NOMO-1 treated with DMSO at 0.1 percent for 48 hours (cell line): ENCODE measurements at regions not wholly inside any gene's neighbourhood (a gene's known extent, or its start where the extent isn't known, plus 50 kb on each side); places are given as distances from the start of the nearest gene placed in this dataset.
"Not testable (repeated sequence)": the region's sequence is repeated elsewhere in the genome, so short reads cannot be mapped to it uniquely, and the experiment has no call there.

ENCODE experiments used
- DNase-seq: peaks from one replicate; lab custom pipeline; 2025; ENCODE audit not compliant: unreplicated experiment; lab: John Stamatoyannopoulos, UW

GRCh38 chr7:106452031-106452851, 167.5 kb upstream of the NAMPT start:
- DNase-seq = no peak

GRCh38 chr7:106451171-106451570, 166.4 kb upstream of the NAMPT start:
- no peak for DNase-seq

GRCh38 chr7:106450716-106451115, 165.9 kb upstream of the NAMPT start:
- no peak for DNase-seq

GRCh38 chr7:106448992-106449859, 164.4 kb upstream of the NAMPT start:
- DNase-seq = no peak

GRCh38 chr7:106448346-106448991, 163.7 kb upstream of the NAMPT start:
- no peak for DNase-seq

GRCh38 chr7:106447318-106447847, 162.6 kb upstream of the NAMPT start:
- no peak for DNase-seq

- not testable (repeated sequence) for DNase-seq
These were observed 160.6 kb upstream of the NAMPT start for GRCh38 chr7:106445366-106445765.

- no peak for DNase-seq
These were observed 159.4 kb upstream of the NAMPT start for GRCh38 chr7:106444068-106444655.

GRCh38 chr7:106443156-106443555, 158.4 kb upstream of the NAMPT start:
- no peak for DNase-seq

GRCh38 chr7:106442476-106442875, 157.7 kb upstream of the NAMPT start:
- no peak for DNase-seq

GRCh38 chr7:106441343-106441742, 156.6 kb upstream of the NAMPT start:
- DNase-seq = not testable (repeated sequence)

GRCh38 chr7:106436933-106437332, 152.2 kb upstream of the NAMPT start:
- not testable (repeated sequence) for DNase-seq

GRCh38 chr7:106433377-106433776, 148.6 kb upstream of the NAMPT start:
- DNase-seq = no peak

GRCh38 chr7:106430535-106431455, 146.0 kb upstream of the NAMPT start:
- DNase-seq = no peak

- no peak for DNase-seq
These were observed 145.3 kb upstream of the NAMPT start for GRCh38 chr7:106430103-106430502.

- DNase-seq = no peak
These were observed 142.0 kb upstream of the NAMPT start for GRCh38 chr7:106426803-106427202.

GRCh38 chr7:106425017-106425719, 140.4 kb upstream of the NAMPT start:
- peak; percentile 91 for DNase-seq

- no peak for DNase-seq
These were observed 139.8 kb upstream of the NAMPT start for GRCh38 chr7:106424476-106425016.
